HepG2 (cell line): ENCODE measurements at regions not wholly inside any gene's neighbourhood (a gene's known extent, or its start where the extent isn't known, plus 50 kb on each side); places are given as distances from the start of the nearest gene placed in this dataset.

Experiments
- CHCHD3 ChIP-seq: sonication (generic); formaldehyde crosslinking; IDR thresholded peaks from 2 replicates; pipeline ENCODE4 v1.8.0; 2022; ENCODE audit warnings: mild to moderate bottlenecking, missing genetic modification reagents, moderate library complexity
- GTF2F1 ChIP-seq: fragments of 150-350 bp; IDR thresholded peaks from 2 replicates; pipeline ENCODE4 v1.6.1; 2014; ENCODE audit warnings: low read length
- MAZ ChIP-seq, 2 experiments: sonication (generic) in 1 of 2; formaldehyde crosslinking in 1 of 2; IDR thresholded peaks; 2 replicates each; pipeline versions ENCODE4 v1.5.0 to v1.6.1; 2012 to 2020; ENCODE audit warnings: low read depth in 2 of 2, mild to moderate bottlenecking in 2 of 2, borderline replicate concordance in 1 of 2, improper control_type of control experiment in 1 of 2, low read length in 1 of 2, missing genetic modification reagents in 1 of 2, moderate library complexity in 1 of 2
- NCOA1 ChIP-seq: sonication (generic); formaldehyde crosslinking; IDR thresholded peaks from 2 replicates; pipeline ENCODE4 v1.9.0; 2021; ENCODE audit warnings: missing genetic modification reagents
- SKIL ChIP-seq: sonication (generic); formaldehyde crosslinking; IDR thresholded peaks from 2 replicates; pipeline ENCODE4 v1.8.0; 2022; ENCODE audit warnings: missing genetic modification reagents, mild to moderate bottlenecking, moderate library complexity, borderline replicate concordance
- ZBTB21 ChIP-seq: sonication (generic); formaldehyde crosslinking; IDR thresholded peaks from 2 replicates; pipeline ENCODE4 v1.4.0; 2020; ENCODE audit warnings: missing genetic modification reagents
- ZBTB8A ChIP-seq: sonication (generic); formaldehyde crosslinking; IDR thresholded peaks from 2 replicates; pipeline ENCODE4 v1.4.0; 2020; ENCODE audit warnings: mild to moderate bottlenecking, low read depth, missing genetic modification reagents, borderline replicate concordance
- ZNF142 ChIP-seq: sonication (generic); formaldehyde crosslinking; IDR thresholded peaks from 2 replicates; pipeline ENCODE4 v1.4.0; 2020; ENCODE audit warnings: missing genetic modification reagents
- ZNF180 ChIP-seq: sonication (generic); formaldehyde crosslinking; IDR thresholded peaks from 2 replicates; pipeline ENCODE4 v1.4.0; 2020; ENCODE audit warnings: low read depth, missing genetic modification reagents, borderline replicate concordance
- ZNF225 ChIP-seq: sonication (generic); formaldehyde crosslinking; IDR thresholded peaks from 2 replicates; pipeline ENCODE4 v1.4.0; 2020; ENCODE audit warnings: mild to moderate bottlenecking, missing genetic modification reagents
- ZNF292 ChIP-seq: sonication (generic); formaldehyde crosslinking; IDR thresholded peaks from 2 replicates; pipeline ENCODE4 v1.8.1; 2022; ENCODE audit warnings: mild to moderate bottlenecking, low read depth, missing genetic modification reagents, borderline replicate concordance
- ZNF557 ChIP-seq: sonication (generic); formaldehyde crosslinking; IDR thresholded peaks from 2 replicates; pipeline ENCODE4 v1.4.0; 2020; ENCODE audit warnings: missing genetic modification reagents
- ZNF775 ChIP-seq: sonication (generic); formaldehyde crosslinking; IDR thresholded peaks from 2 replicates; pipeline ENCODE4 v1.4.0; 2020; ENCODE audit warnings: missing genetic modification reagents, mild to moderate bottlenecking, moderate library complexity, borderline replicate concordance
- ZNF850 ChIP-seq: sonication (generic); formaldehyde crosslinking; conservative IDR thresholded peaks from 2 replicates; pipeline ENCODE4 v1.9.0; 2021; ENCODE audit warnings: mild to moderate bottlenecking, missing genetic modification reagents

- TF ChIP-seq SKIL (CRISPR knock-in tag) (no peak), GTF2F1 (no peak), ZNF557 (CRISPR knock-in tag) (no peak), ZNF850 (no peak), ZNF180 (no peak), ZBTB21 (no peak), CHCHD3 (no peak), ZNF292 (no peak), NCOA1 (CRISPR knock-in tag) (no peak), MAZ (IDR thresholded peaks at IDR 0.05; ENCODE audit: borderline replicate concordance, low read depth, low read length) (no peak), MAZ (CRISPR knock-in tag; IDR thresholded peaks at IDR 0.05; ENCODE audit: low read depth) (no peak), ZNF775 (CRISPR knock-in tag) (no peak), ZBTB8A (CRISPR knock-in tag) (no peak), ZNF142 (no peak), ZNF225 (CRISPR knock-in tag) (no peak)
- TF ChIP-seq, all 625 proteins: peak for 0
Measured at GRCh38 chr7:68601826-68602225, 996.4 kb upstream of the AUTS2 start (continued).
